Stomach (tissue), 8 donors: ENCODE measurements at regions not wholly inside any gene's neighbourhood (a gene's known extent, or its start where the extent isn't known, plus 50 kb on each side); places are given as distances from the start of the nearest gene placed in this dataset.
A peak's percentile ranks its signal among the peaks of the same experiment; 100 is the strongest.

Experiments
- DNase-seq, 2 donors: peaks; one replicate each; pipeline versions ENCODE4 v3.0.0 to v3.0.0-alpha.2; 2013 to 2019
- H3K27ac ChIP-seq, 5 donors: fragments of 200-600 bp in 4 of 5; sonication (generic) in 4 of 5; one replicate each; pipeline ENCODE4 v1.5.1; 2013 to 2019; ENCODE audit warnings: mild to moderate bottlenecking in 1 of 5, moderate library complexity in 1 of 5
- H3K27me3 ChIP-seq, 3 donors: fragments of 200-600 bp; sonication (generic); one replicate each; pipeline ENCODE4 v1.5.1; 2017 to 2019; ENCODE audit warnings: mixed run types in 1 of 3
- H3K36me3 ChIP-seq, 4 donors: fragments of 200-600 bp; sonication (generic); 1 replicate in 3 of 4; 2 replicates in 1 of 4; pipeline ENCODE4 v1.5.1; 2016 to 2019
- H3K4me1 ChIP-seq, 4 donors: fragments of 200-600 bp; sonication (generic); one replicate each; pipeline ENCODE4 v1.5.1; 2016 to 2019
- H3K4me3 ChIP-seq, 4 donors: fragments of 200-600 bp; sonication (generic) in 3 of 4; one replicate each; pipeline ENCODE4 v1.5.1; 2016 to 2019; ENCODE audit warnings: mild to moderate bottlenecking in 1 of 4
- H3K9me3 ChIP-seq, 4 donors: fragments of 200-600 bp; sonication (generic); one replicate each; pipeline ENCODE4 v1.5.1; 2016 to 2019
- EP300 ChIP-seq: sonication (generic); formaldehyde crosslinking; IDR thresholded peaks from one replicate; pipeline ENCODE4 v1.6.1; 2017; ENCODE audit warnings: antibody characterized with exemption
- POLR2A ChIP-seq, 4 donors: fragments of 450-650 bp; IDR thresholded peaks; one replicate each; pipeline ENCODE4 v1.6.1; 2016; ENCODE audit warnings: antibody characterized with exemption in 4 of 4, control low read depth in 2 of 4, mild to moderate bottlenecking in 1 of 4, moderate library complexity in 1 of 4
- POLR2AphosphoS5 ChIP-seq, 3 donors: sonication (generic); formaldehyde crosslinking; IDR thresholded peaks; one replicate each; pipeline ENCODE4 v1.6.1; 2016; ENCODE audit warnings: antibody characterized with exemption in 3 of 3
- WGBS, 5 donors: extraction: QIAGEN DNeasy Blood & Tissue Kit in 3 of 5; methylation state at CpG; one replicate each; pipeline versions ENCODE4 v1.1.5 to v1.1.7; 2013 to 2018; 5-methylcytosine and 5-hydroxymethylcytosine counted together
- intact Hi-C: fragments of 100-400 bp; cut with DNase I; formaldehyde crosslinking; loops from one replicate; pipeline ENCODE4 v1.15.1; 2023; ENCODE audit warnings: low total_unique reads
- TF ChIP-seq, protein P1 (sequence below), 7 experiments: fragments of 450-650 bp in 4 of 7; fragments of 200-600 bp in 3 of 7; sonication (generic) in 3 of 7; IDR thresholded peaks; one replicate each; pipeline ENCODE4 v1.5.1; 2016 to 2019; ENCODE audit warnings: antibody characterized with exemption in 7 of 7, control low read depth in 2 of 7, mild to moderate bottlenecking in 1 of 7
- donor health status: healthy with polysubstance abuse.
- donor health status: Bipolar disorder and iron deficiency.
- donor health status: healthy.

GRCh38 chr2:226310146-226310545, 489.5 kb downstream of the IRS1 start:
- no peaks in the 10 kb centered on the region for H3K36me3 ChIP-seq
- no peaks in the 10 kb centered on the region for H3K9me3 ChIP-seq
- intact Hi-C loops, result no loop called here
- H3K27me3 ChIP-seq, result no peaks in the 10 kb centered on the region
- no peak overlapping the region for H3K27ac ChIP-seq
- H3K4me1 ChIP-seq, result peaks cover 0 to 4% (median 0%) of the 10 kb centered on the region in 4 donors
- DNase-seq, result peak in 1 of 2 donors; percentile 15
- no peak overlapping the region for H3K4me3 ChIP-seq
- no peak for TF ChIP-seq EP300
- no peak for TF ChIP-seq POLR2AphosphoS5 (IDR thresholded peaks at IDR 0.05)
- TF ChIP-seq, protein P1, sequence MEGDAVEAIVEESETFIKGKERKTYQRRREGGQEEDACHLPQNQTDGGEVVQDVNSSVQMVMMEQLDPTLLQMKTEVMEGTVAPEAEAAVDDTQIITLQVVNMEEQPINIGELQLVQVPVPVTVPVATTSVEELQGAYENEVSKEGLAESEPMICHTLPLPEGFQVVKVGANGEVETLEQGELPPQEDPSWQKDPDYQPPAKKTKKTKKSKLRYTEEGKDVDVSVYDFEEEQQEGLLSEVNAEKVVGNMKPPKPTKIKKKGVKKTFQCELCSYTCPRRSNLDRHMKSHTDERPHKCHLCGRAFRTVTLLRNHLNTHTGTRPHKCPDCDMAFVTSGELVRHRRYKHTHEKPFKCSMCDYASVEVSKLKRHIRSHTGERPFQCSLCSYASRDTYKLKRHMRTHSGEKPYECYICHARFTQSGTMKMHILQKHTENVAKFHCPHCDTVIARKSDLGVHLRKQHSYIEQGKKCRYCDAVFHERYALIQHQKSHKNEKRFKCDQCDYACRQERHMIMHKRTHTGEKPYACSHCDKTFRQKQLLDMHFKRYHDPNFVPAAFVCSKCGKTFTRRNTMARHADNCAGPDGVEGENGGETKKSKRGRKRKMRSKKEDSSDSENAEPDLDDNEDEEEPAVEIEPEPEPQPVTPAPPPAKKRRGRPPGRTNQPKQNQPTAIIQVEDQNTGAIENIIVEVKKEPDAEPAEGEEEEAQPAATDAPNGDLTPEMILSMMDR (IDR thresholded peaks at IDR 0.05), result no peak
- TF ChIP-seq POLR2A (IDR thresholded peaks at IDR 0.05), result no peak
- 52 to 71% (median 63%) methylated on average over 6 of the region's 6 CpGs for WGBS, 5 donors

- TF ChIP-seq, protein P1 (IDR thresholded peaks at IDR 0.05), result no peak
- no peak for TF ChIP-seq EP300
- no peak for TF ChIP-seq POLR2AphosphoS5 (IDR thresholded peaks at IDR 0.05)
- no peak for TF ChIP-seq POLR2A (IDR thresholded peaks at IDR 0.05)
- Histone ChIP-seq H3K4me1 (peaks cover 0 to 4% (median 0%) of the 10 kb centered on the region in 4 donors), H3K4me3 (no peak overlapping the region), H3K27me3 (no peaks in the 10 kb centered on the region), H3K36me3 (no peaks in the 10 kb centered on the region), H3K9me3 (no peaks in the 10 kb centered on the region), H3K27ac (no peak overlapping the region)
- 61 to 87% (median 84%) methylated on average over 2 of the region's 2 CpGs for WGBS, 5 donors
- intact Hi-C loops, result no loop called here
- peak in 1 of 2 donors; percentile 24 for DNase-seq
Observed at GRCh38 chr2:226308986-226309385, 490.6 kb downstream of the IRS1 start.

GRCh38 chr2:226308323-226308680, 491.3 kb downstream of the IRS1 start:
- no peaks in the 10 kb centered on the region for H3K9me3 ChIP-seq
- DNase-seq, result no peak
- H3K27me3 ChIP-seq, result no peaks in the 10 kb centered on the region
- no peak overlapping the region for H3K4me3 ChIP-seq
- 88 to 96% (median 94%) methylated on average over 2 of the region's 2 CpGs for WGBS, 5 donors
- H3K4me1 ChIP-seq, result peaks cover 0 to 4% (median 0%) of the 10 kb centered on the region in 4 donors
- no peak overlapping the region for H3K27ac ChIP-seq
- TF ChIP-seq POLR2AphosphoS5 (IDR thresholded peaks at IDR 0.05), result no peak
- no peak for TF ChIP-seq POLR2A (IDR thresholded peaks at IDR 0.05)
- TF ChIP-seq, protein P1 (IDR thresholded peaks at IDR 0.05), result no peak
- no peak for TF ChIP-seq EP300
- H3K36me3 ChIP-seq, result no peaks in the 10 kb centered on the region
- intact Hi-C loops, result no loop called here

- intact Hi-C loops, result no loop called here
- TF ChIP-seq EP300, result no peak
- TF ChIP-seq POLR2AphosphoS5 (IDR thresholded peaks at IDR 0.05), result no peak
- no peak for TF ChIP-seq POLR2A (IDR thresholded peaks at IDR 0.05)
- TF ChIP-seq, protein P1 (IDR thresholded peaks at IDR 0.05), result no peak
- Histone ChIP-seq H3K36me3 (no peaks in the 10 kb centered on the region), H3K4me3 (no peak overlapping the region), H3K27me3 (no peaks in the 10 kb centered on the region), H3K4me1 (peaks cover 0 to 4% (median 0%) of the 10 kb centered on the region in 4 donors), H3K9me3 (no peaks in the 10 kb centered on the region), H3K27ac (peak overlapping the region in 1 of 5 donors; percentile 8)
- 51 to 74% (median 65%) methylated on average over 4 of the region's 4 CpGs for WGBS, 5 donors
- peak in 1 of 2 donors; percentile 15 for DNase-seq
Observed at GRCh38 chr2:226307487-226308322, 491.9 kb downstream of the IRS1 start.
